Panc1 (cell line): ENCODE measurements at regions not wholly inside any gene's neighbourhood (a gene's known extent, or its start where the extent isn't known, plus 50 kb on each side); places are given as distances from the start of the nearest gene placed in this dataset.

Experiments
- ATAC-seq: fragments of 200-7000 bp; cut with Tn5 transposase; 2 replicates; pipeline ENCODE4 v1.9.1; 2020; ENCODE audit warnings: mild to moderate bottlenecking, moderate library complexity
- BruUV-seq: library from RNA; stranded (reverse); fragments of 400-500 nt; replicated peaks from 2 replicates; lab custom pipeline; 2021; lab: Mats Ljungman, UMichigan
- CTCF ChIA-PET: fragments of 300-600 bp; sonication (Branson Sonifier 250); formaldehyde crosslinking; loops from one replicate; lab custom pipeline; 2022; ENCODE audit warnings: antibody characterized with exemption; lab: Charles Lee
- POLR2A ChIA-PET: fragments of 300-600 bp; sonication (Branson Sonifier 250); formaldehyde crosslinking; loops from one replicate; lab custom pipeline; 2022; ENCODE audit warnings: antibody characterized with exemption; lab: Charles Lee
- DNase-seq: peaks from one replicate; pipeline ENCODE4 v3.0.0-alpha.2; 2010; ENCODE audit warnings: low read depth, low spot score
- H3K27ac ChIP-seq: 2 replicates; pipeline ENCODE4 v1.5.1; 2011; ENCODE audit warnings: mild to moderate bottlenecking, low read length, inconsistent platforms
- H3K27me3 ChIP-seq: fragments of 200-500 bp; sonication (Bioruptor generic); 2 replicates; pipeline ENCODE4 v1.6.0; 2014; ENCODE audit warnings: low read length, inconsistent platforms; ENCODE audit not compliant: control insufficient read depth, insufficient read depth
- H3K36me3 ChIP-seq: fragments of 200-500 bp; sonication (Bioruptor generic); 2 replicates; pipeline ENCODE4 v1.5.1; 2014; ENCODE audit warnings: inconsistent platforms, mild to moderate bottlenecking, low read length, moderate library complexity; ENCODE audit not compliant: control insufficient read depth, insufficient read depth
- H3K4me1 ChIP-seq: 2 replicates; pipeline ENCODE4 v1.5.1; 2011; ENCODE audit warnings: inconsistent platforms, mild to moderate bottlenecking, low read length, moderate library complexity; ENCODE audit not compliant: control insufficient read depth, insufficient read depth
- H3K4me3 ChIP-seq, 2 experiments: 2 replicates each; pipeline ENCODE4 v1.5.1; 2011 to 2012; ENCODE audit warnings: low read depth in 2 of 2, low read length in 2 of 2, mild to moderate bottlenecking in 2 of 2, inconsistent platforms in 1 of 2, moderate library complexity in 1 of 2
- H3K9me3 ChIP-seq: fragments of 200-500 bp; sonication (Bioruptor generic); 2 replicates; pipeline ENCODE4 v1.5.1; 2014; ENCODE audit warnings: low read depth, mild to moderate bottlenecking, inconsistent platforms, low read length, moderate library complexity; ENCODE audit not compliant: control insufficient read depth, insufficient read depth
- CTCF ChIP-seq: fragments of 450-650 bp; IDR thresholded peaks from 2 replicates; pipeline ENCODE4 v1.5.1; 2017; ENCODE audit warnings: mild to moderate bottlenecking
- POLR2AphosphoS5 ChIP-seq: IDR thresholded peaks from 2 replicates; pipeline ENCODE4 v1.6.1; 2012; ENCODE audit warnings: mild to moderate bottlenecking, low read depth, low read length, moderate library complexity
- REST ChIP-seq, 2 experiments: IDR thresholded peaks; 2 replicates each; pipeline ENCODE4 v1.6.1; 2011 to 2012; ENCODE audit warnings: low read depth in 2 of 2, control low read depth in 1 of 2, low read length in 1 of 2, mild to moderate bottlenecking in 1 of 2, moderate library complexity in 1 of 2; ENCODE audit not compliant: insufficient read depth in 1 of 2
- SIN3A ChIP-seq: IDR thresholded peaks from 2 replicates; pipeline ENCODE4 v1.6.1; 2012; ENCODE audit warnings: low read depth, mild to moderate bottlenecking, low read length, moderate library complexity, borderline replicate concordance; ENCODE audit not compliant: insufficient read depth
- TCF7L2 ChIP-seq: IDR thresholded peaks from 2 replicates; pipeline ENCODE4 v1.6.1; 2011; ENCODE audit warnings: mild to moderate bottlenecking, low read depth, low read length, inconsistent platforms
- in situ Hi-C: cut with HindIII; loops from 2 replicates; pipeline ENCODE4 v1.10.0; 2016; ENCODE audit warnings: low sequenced_read_pairs, low pct_unique_long_range_greater_than_20kb
- intact Hi-C: fragments of 100-400 bp; cut with micrococcal nuclease; formaldehyde crosslinking; loops from one replicate; pipeline ENCODE4 v1.10.0; 2022; ENCODE audit not compliant: unreplicated experiment

- CTCF ChIA-PET, result no interaction called here
Measured at GRCh38 chr9:71504636-71505035, 263.7 kb downstream of the CEMIP2 start.

GRCh38 chr9:71498691-71499090, 269.6 kb downstream of the CEMIP2 start:
- Histone ChIP-seq H3K27ac (no peak overlapping the region), H3K4me1 (no peaks in the 10 kb centered on the region), H3K27me3 (no peaks in the 10 kb centered on the region), H3K4me3 (no peak overlapping the region), H3K9me3 (no peaks in the 10 kb centered on the region), H3K36me3 (no peaks in the 10 kb centered on the region)
- BruUV-seq, result no TSS peak
- intact Hi-C loops (no loop called here), in situ Hi-C loops (no loop called here)
- CTCF ChIA-PET, result no interaction called here
- DNase-seq (no peak), ATAC-seq (no peak)
- no peak for TF ChIP-seq REST (IDR thresholded peaks at IDR 0.05; ENCODE audit: insufficient read depth in 1 of 2, low read depth in 2 of 2, low read length in 1 of 2)
- TF ChIP-seq POLR2AphosphoS5, result no peak
- no peak for TF ChIP-seq CTCF
- TF ChIP-seq TCF7L2, result no peak
- TF ChIP-seq SIN3A, result no peak
- POLR2A ChIA-PET, result no interaction called here

More at GRCh38 chr9:71504636-71505035, 263.7 kb downstream of the CEMIP2 start:
- TF ChIP-seq REST (IDR thresholded peaks at IDR 0.05; ENCODE audit: insufficient read depth in 1 of 2, low read depth in 2 of 2, low read length in 1 of 2), result no peak
- TF ChIP-seq SIN3A, result no peak
- TF ChIP-seq CTCF, result no peak
- no peak for TF ChIP-seq TCF7L2
- TF ChIP-seq POLR2AphosphoS5, result no peak
- Histone ChIP-seq H3K9me3 (no peaks in the 10 kb centered on the region), H3K4me3 (no peak overlapping the region), H3K27me3 (no peaks in the 10 kb centered on the region), H3K36me3 (no peaks in the 10 kb centered on the region), H3K27ac (no peak overlapping the region), H3K4me1 (no peaks in the 10 kb centered on the region)
- DNase-seq, result no peak
- no peak for ATAC-seq
- BruUV-seq, result no TSS peak
- intact Hi-C loops, result no loop called here
- POLR2A ChIA-PET, result no interaction called here
- in situ Hi-C loops, result no loop called here
